Large intestine (tissue), 3 donors: ENCODE measurements at regions not wholly inside any gene's neighbourhood (a gene's known extent, or its start where the extent isn't known, plus 50 kb on each side); places are given as distances from the start of the nearest gene placed in this dataset.
"Not testable (repeated sequence)": the region's sequence is repeated elsewhere in the genome, so short reads cannot be mapped to it uniquely, and the experiment has no call there.

Experiments used
- DNase-seq, 2 donors: peaks; one replicate each; pipeline versions ENCODE4 v3.0.0 to v3.0.0-alpha.2; 2013
- H3K27ac ChIP-seq: one replicate; pipeline ENCODE4 v1.5.1; 2013; ENCODE audit warnings: low read length
- H3K27me3 ChIP-seq: 2 replicates; pipeline ENCODE4 v1.6.1; 2013; ENCODE audit warnings: low read length; ENCODE audit not compliant: control insufficient read depth, insufficient read depth
- H3K36me3 ChIP-seq: 2 replicates; pipeline ENCODE4 v1.6.1; 2013; ENCODE audit warnings: low read length; ENCODE audit not compliant: control insufficient read depth, insufficient read depth
- H3K4me1 ChIP-seq: one replicate; pipeline ENCODE4 v1.6.1; 2013; ENCODE audit warnings: low read length; ENCODE audit not compliant: control insufficient read depth, insufficient read depth
- H3K4me3 ChIP-seq: one replicate; pipeline ENCODE4 v1.5.1; 2013; ENCODE audit warnings: low read length
- H3K9me3 ChIP-seq: one replicate; pipeline ENCODE4 v1.6.1; 2013; ENCODE audit warnings: mild to moderate bottlenecking, low read depth, low read length, moderate library complexity; ENCODE audit not compliant: control insufficient read depth
- WGBS: methylation state at CpG from one replicate; pipeline ENCODE4 v1.1.5; 2013; ENCODE audit warnings: low lambda C conversion rate; ENCODE audit not compliant: insufficient coverage; 5-methylcytosine and 5-hydroxymethylcytosine counted together

DNA sequence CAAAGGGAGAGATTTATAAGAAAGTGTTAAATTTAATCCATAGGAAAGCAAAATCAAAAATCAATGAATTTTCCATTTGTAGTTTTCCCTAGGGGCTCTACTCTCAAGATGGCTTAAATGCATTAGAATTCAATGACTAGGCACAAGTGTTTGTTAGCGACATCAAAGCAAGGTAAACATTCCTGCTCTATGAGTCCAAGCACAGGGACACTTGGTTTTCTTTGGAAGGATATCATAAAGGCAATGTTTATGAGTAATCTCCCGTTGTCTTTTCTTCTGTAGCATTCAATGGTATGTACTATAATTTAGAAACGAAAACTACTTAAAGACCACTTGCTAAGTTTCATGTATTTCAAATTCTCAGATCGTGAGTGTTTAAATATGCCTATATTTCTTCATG is 54.8 kb upstream of the ZNF717 start:
- WGBS = 80% methylated on average over 2 of the region's 4 CpGs
- DNase-seq, H3K27me3 ChIP-seq, H3K9me3 ChIP-seq, H3K36me3 ChIP-seq, H3K4me3 ChIP-seq, H3K27ac ChIP-seq, H3K4me1 ChIP-seq: not testable (repeated sequence)

DNA sequence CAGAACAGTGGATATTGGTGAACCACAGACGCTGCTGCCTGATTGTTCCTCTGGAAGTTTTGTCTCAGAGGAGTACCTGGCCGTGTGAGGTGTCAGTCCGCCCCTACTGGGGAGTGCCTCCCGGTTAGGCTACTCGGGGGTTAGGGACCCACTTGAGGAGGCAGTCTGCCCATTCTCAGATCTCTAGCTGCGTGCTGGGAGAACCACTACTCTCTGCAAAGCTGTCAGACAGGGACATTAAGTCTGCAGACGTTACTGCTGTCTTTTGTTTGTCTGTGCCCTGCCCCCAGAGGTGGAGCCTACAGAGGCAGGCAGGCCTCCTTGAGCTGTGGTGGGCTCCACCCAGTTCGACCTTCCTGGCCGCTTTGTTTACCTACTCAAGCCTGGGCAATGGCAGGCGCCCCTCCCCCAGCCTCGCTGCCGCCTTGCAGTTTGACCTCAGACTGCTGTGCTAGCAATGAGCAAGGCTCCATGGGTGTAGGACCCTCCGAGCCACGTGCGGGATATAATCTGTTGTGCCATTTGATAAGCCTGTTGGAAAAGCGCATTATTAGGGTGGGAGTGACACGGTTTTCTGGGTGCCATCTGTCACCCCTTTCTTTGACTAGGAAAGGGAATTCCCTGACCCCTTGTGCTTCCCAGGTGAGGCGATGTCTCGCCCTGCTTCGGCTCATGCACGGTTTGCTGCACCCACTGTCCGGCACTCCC is 65.1 kb upstream of the ZNF717 start:
- no CpG with 5 or more reads among the region's 22 CpGs for WGBS

DNA sequence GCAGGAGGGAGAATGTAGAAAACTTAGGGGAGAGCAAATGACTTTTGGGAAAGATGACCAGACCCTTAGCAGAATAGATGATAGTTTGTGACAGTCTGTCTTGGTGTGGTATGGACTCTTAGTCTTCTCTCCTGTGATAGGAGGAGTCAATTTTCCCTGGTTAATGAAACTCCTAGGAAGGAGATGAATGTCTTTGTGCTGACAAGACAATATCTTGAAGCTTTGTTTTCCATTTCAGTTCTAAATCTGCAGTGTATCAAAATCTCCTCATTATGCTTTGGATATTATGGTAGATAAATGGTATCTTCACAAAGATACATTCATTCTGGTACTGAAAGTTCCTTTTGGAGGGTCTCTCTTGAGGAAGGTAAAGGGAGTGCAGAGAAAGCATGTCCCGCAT is 77.8 kb upstream of the ZNF717 start:
- Histone ChIP-seq H3K27me3 (no peaks in the 10 kb centered on the region), H3K27ac (no peak overlapping the region), H3K9me3 (no peaks in the 10 kb centered on the region), H3K36me3 (no peaks in the 10 kb centered on the region), H3K4me3 (no peak overlapping the region), H3K4me1 (no peaks in the 10 kb centered on the region)
- no CpG with 5 or more reads among the region's 1 CpG for WGBS
- DNase-seq = no peak

More for the DNA sequence above, 65.1 kb upstream of the ZNF717 start:
- not testable (repeated sequence) for H3K27ac ChIP-seq, H3K4me1 ChIP-seq, H3K36me3 ChIP-seq, H3K9me3 ChIP-seq, DNase-seq, H3K4me3 ChIP-seq, H3K27me3 ChIP-seq

DNA sequence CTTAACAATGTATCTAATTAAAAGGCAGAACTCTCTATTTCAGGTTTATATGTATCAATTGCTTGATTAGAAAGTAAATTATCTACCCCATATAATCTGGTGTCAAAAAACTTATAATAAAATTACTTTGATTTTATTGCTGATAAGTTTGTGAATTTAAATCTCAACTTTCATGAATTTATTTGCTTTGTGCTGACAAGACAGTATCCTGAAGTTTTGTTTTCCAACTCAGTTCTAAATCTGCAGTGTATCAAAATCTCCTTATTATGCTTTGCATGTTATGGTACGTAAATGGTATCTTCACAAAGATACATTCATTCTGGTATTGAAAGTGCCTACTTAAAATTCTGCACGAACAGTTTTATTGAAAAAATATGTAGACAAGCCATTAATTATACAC is 78.5 kb upstream of the ZNF717 start:
- no peak overlapping the region for H3K4me3 ChIP-seq
- WGBS = 30% methylated on average over 1 of the region's 2 CpGs

DNA sequence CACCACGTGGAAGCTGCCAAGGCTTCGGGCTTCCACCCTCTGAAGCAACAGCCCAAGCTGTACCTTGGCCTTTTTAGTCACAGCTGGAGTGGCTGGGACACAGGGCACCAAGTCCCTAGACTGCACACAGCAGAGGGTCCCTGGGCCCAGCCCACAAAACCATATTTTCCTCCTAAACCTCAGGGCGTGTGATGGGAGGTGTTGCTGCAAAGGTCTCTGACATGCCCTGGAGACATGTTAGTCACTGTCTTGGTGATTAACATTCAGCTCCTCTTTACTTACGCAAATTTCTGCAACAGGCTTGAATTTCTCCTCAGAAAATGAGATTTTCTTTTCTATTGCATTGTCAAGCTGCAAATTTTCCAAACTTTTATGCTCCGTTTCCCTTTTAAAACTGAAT is 98.4 kb upstream of the ZNF717 start:
- H3K4me1 ChIP-seq, H3K27me3 ChIP-seq, H3K9me3 ChIP-seq, H3K36me3 ChIP-seq, H3K4me3 ChIP-seq, H3K27ac ChIP-seq, DNase-seq: not testable (repeated sequence)
- 100% methylated on average over 1 of the region's 5 CpGs for WGBS

More for the DNA sequence above, 78.5 kb upstream of the ZNF717 start:
- no peaks in the 10 kb centered on the region for H3K4me1 ChIP-seq
- H3K9me3 ChIP-seq = no peaks in the 10 kb centered on the region
- H3K27me3 ChIP-seq = no peaks in the 10 kb centered on the region
- H3K36me3 ChIP-seq = no peaks in the 10 kb centered on the region
- no peak overlapping the region for H3K27ac ChIP-seq
- no peak for DNase-seq

DNA sequence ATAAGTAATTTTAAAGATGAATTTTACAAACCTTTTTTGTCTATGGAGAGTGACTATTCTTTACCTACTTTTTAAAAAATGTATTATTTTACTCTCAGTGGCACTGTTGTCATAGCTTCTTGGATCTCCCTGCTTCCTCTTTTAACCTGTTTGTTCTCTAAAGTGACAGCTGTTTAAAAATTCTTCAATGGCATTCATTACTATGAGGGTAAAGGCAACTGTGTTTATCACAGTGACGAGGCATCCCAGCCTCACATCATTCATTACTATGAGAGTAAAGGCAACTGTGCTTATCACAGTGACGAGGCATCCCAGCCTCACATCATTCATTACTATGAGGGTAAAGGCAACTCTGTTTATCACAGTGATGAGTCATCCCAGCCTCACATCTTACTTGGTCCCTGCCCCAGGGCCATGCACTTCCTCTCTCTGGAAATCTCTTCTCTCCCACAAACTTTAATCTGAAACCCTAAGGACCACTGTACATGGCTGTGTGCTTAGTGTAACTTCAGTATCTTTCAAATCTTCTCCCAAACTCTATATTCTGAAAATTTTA is 101.7 kb upstream of the ZNF717 start:
- H3K27ac ChIP-seq = no peak overlapping the region
- no peak for DNase-seq
- no peak overlapping the region for H3K4me3 ChIP-seq
- H3K36me3 ChIP-seq = no peaks in the 10 kb centered on the region
- WGBS = no CpG with 5 or more reads among the region's 2 CpGs
- H3K4me1 ChIP-seq = no peaks in the 10 kb centered on the region
- no peaks in the 10 kb centered on the region for H3K9me3 ChIP-seq
- no peaks in the 10 kb centered on the region for H3K27me3 ChIP-seq

DNA sequence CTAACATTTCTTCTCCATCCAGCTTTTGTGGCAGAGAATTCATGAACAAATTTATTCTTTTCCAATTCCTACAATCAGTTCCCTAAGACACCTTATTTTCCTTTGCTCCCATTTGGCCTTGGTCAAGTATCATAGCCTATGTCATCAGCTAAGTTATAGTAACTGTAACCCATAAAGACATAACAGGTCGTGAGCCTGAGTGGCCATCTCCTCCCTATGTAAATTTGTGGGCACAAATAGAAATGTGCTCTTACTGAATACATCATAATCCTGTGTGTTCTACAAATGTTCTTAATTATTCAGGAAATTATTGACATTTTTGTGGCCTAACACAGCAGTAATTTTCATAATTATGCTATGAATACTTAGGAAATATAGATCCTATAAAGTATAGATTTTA is 108.9 kb upstream of the ZNF717 start:
- H3K4me3 ChIP-seq = no peak overlapping the region
- no peaks in the 10 kb centered on the region for H3K9me3 ChIP-seq
- H3K4me1 ChIP-seq = no peaks in the 10 kb centered on the region
- H3K27ac ChIP-seq = no peak overlapping the region
- H3K36me3 ChIP-seq = no peaks in the 10 kb centered on the region
- no peaks in the 10 kb centered on the region for H3K27me3 ChIP-seq
- DNase-seq = no peak
- WGBS = no CpG with 5 or more reads among the region's 1 CpG

DNA sequence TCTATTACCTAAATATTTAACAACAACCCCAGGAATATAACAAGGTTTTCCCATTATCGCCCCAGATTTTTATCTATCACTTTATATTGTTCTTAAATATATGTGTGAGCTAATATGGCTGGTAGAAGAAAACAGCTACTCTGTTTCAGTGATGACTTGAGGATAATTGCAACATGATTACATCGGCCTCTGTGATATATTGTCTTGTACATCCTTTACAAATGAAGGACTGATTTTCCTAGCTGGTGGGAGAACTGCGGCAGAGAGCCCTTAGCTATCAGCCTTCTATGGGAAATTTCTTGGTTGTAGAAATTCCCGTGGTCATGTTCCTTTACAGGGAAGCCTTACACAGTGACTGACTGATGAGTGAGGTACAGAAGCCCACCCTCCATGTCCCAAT is 110.9 kb upstream of the ZNF717 start:
- Histone ChIP-seq H3K36me3 (no peaks in the 10 kb centered on the region), H3K27ac (no peak overlapping the region), H3K4me1 (no peaks in the 10 kb centered on the region), H3K9me3 (no peaks in the 10 kb centered on the region), H3K4me3 (no peak overlapping the region), H3K27me3 (no peaks in the 10 kb centered on the region)
- DNase-seq = no peak
- WGBS = 100% methylated on average over 1 of the region's 4 CpGs

DNA sequence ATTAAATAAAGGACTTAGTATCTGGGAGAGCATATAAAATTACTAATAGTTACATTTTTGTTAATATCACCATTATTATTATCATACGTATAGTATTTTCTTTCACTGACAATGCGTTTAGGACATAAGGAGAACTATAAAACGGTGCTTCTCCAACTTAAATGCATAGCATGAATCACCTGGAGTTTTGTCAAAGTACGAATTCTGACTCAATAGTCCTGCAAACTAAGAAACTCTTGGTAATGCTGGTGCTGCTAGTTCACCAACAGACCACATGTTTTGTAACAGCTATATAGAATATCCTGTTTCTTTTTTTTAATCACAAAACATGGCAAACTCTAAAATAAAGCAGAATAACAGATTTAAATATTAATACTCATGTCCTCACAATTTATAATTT is 116.1 kb upstream of the ZNF717 start:
- WGBS = 94% methylated on average over 3 of the region's 4 CpGs
- not testable (repeated sequence) for DNase-seq, H3K4me3 ChIP-seq, H3K27ac ChIP-seq, H3K36me3 ChIP-seq, H3K9me3 ChIP-seq, H3K27me3 ChIP-seq, H3K4me1 ChIP-seq

DNA sequence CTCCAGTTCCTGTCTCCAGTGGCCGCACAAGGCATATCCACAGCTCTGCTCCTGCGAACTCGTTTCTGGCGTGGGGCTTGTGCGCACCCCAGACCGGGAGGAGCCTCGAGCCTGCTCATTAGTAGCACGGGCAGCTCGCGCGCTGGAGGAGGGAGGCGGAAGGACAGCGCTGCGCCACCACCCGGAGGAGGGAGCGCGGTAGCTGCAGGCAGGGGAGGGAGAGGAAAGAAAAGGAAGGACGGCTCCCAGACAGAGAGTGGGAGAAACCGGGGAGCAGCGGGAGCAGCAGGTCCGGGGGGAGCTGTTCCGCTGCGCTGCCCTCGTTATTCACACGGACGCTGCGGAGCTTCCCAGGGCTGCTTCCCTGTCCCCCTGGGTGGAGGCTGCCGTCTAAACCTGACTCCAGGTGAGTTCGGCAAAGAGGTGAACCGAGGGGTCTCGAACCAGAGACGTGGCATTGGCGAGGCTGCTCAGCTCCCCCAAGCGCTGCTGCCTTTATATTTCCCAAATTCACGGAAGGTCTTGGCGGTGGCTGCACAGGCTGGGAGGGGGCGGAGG is 121.3 kb upstream of the ZNF717 start:
- H3K27me3 ChIP-seq = peaks cover 6% of the 10 kb centered on the region
- DNase-seq = peak; percentile 14 to 30
- H3K9me3 ChIP-seq = no peaks in the 10 kb centered on the region
- no peaks in the 10 kb centered on the region for H3K4me1 ChIP-seq
- no peak overlapping the region for H3K27ac ChIP-seq
- 0% methylated on average over 2 of the region's 37 CpGs for WGBS
- peak overlapping the region; percentile 30 for H3K4me3 ChIP-seq
- H3K36me3 ChIP-seq = no peaks in the 10 kb centered on the region
